ENCODE measurements at regions not wholly inside any gene's neighbourhood (a gene's known extent, or its start where the extent isn't known, plus 50 kb on each side); places are given as distances from the start of the nearest gene placed in this dataset.

- TF ChIP-seq EZH2phosphoT487 (conservative IDR thresholded peaks at IDR 0.05; ENCODE audit: low read length) (no peak), CTCF (IDR thresholded peaks at IDR 0.05; ENCODE audit: insufficient read depth, low read length, poor library complexity, severe bottlenecking) (no peak)
Observed at GRCh38 chr6:166877349-166877748, 79.0 kb downstream of the RNASET2 start.
